ENCODE measurements at regions not wholly inside any gene's neighbourhood (a gene's known extent, or its start where the extent isn't known, plus 50 kb on each side); places are given as distances from the start of the nearest gene placed in this dataset.

- H3K9me3 ChIP-seq (replicated peaks in 1 of 2; ENCODE audit: control insufficient read depth in 1 of 2, insufficient read depth in 1 of 2, low read length in 2 of 2): no peaks in the 10 kb centered on the region
- Mint-ChIP-seq H3K36me3 (no peaks in the 10 kb centered on the region), H3K9me3 (peaks cover 0 to 3% (median 0%) of the 10 kb centered on the region in 7 donors), H3K27ac (no peak overlapping the region), H3K4me1 (no peaks in the 10 kb centered on the region), H3K4me3 (no peak overlapping the region), H3K27me3 (ENCODE audit: low read depth in 3 of 3) (peaks cover under 1 to 13% (median 7%) of the 10 kb centered on the region in 3 donors)
- no peaks in the 10 kb centered on the region for H3K79me2 ChIP-seq (ENCODE audit: insufficient read depth, low read length)
- H3K27me3 ChIP-seq (ENCODE audit: control insufficient read depth in 2 of 2, insufficient read depth in 2 of 2, low read length in 2 of 2): peaks cover 0 to 10% of the 10 kb centered on the region in 2 donors
- H2AFZ ChIP-seq (ENCODE audit: insufficient read depth, low read depth, low read length, poor library complexity, severe bottlenecking): no peak overlapping the region
- intact Hi-C loops (cut with micrococcal nuclease): no loop called here
- H3K4me2 ChIP-seq (replicated peaks; ENCODE audit: extremely low read depth, low read length, poor library complexity, severe bottlenecking): no peak overlapping the region
- no peaks in the 10 kb centered on the region for H3K36me3 ChIP-seq (replicated peaks in 1 of 2; ENCODE audit: control insufficient read depth in 1 of 2, insufficient read depth in 2 of 2, low read length in 2 of 2)
- no peak overlapping the region for H3K4me3 ChIP-seq (replicated peaks in 1 of 3; ENCODE audit: low read depth in 2 of 3, low read length in 3 of 3)
- H3K9ac ChIP-seq (ENCODE audit: insufficient read depth, low read length, poor library complexity, severe bottlenecking): no peak overlapping the region
- WGBS (ENCODE audit: insufficient coverage): 100% methylated on average over 1 of the region's 4 CpGs
- no peaks in the 10 kb centered on the region for H3K4me1 ChIP-seq (ENCODE audit: control insufficient read depth in 1 of 2, insufficient read depth in 2 of 2, low read length in 2 of 2)
- no peak for DNase-seq
- TF ChIP-seq CTCF (IDR thresholded peaks at IDR 0.05): no peak
- no peaks in the 10 kb centered on the region for H4K20me1 ChIP-seq (ENCODE audit: insufficient read depth, low read length)
- H3K27ac ChIP-seq (ENCODE audit: low read depth in 1 of 2, low read length in 2 of 2): no peak overlapping the region
Observed at GRCh38 chr1:224872832-224873433, 56.5 kb upstream of the DNAH14 start.

GRCh38 chr1:224873434-224874369, 55.8 kb upstream of the DNAH14 start:
- no peak for DNase-seq
- Histone ChIP-seq H3K4me1 (ENCODE audit: control insufficient read depth in 1 of 2, insufficient read depth in 2 of 2, low read length in 2 of 2) (no peaks in the 10 kb centered on the region), H3K4me3 (replicated peaks in 1 of 3; ENCODE audit: low read depth in 2 of 3, low read length in 3 of 3) (no peak overlapping the region), H3K4me2 (replicated peaks; ENCODE audit: extremely low read depth, low read length, poor library complexity, severe bottlenecking) (no peak overlapping the region), H3K9ac (ENCODE audit: insufficient read depth, low read length, poor library complexity, severe bottlenecking) (no peak overlapping the region), H3K9me3 (replicated peaks in 1 of 2; ENCODE audit: control insufficient read depth in 1 of 2, insufficient read depth in 1 of 2, low read length in 2 of 2) (no peaks in the 10 kb centered on the region), H4K20me1 (ENCODE audit: insufficient read depth, low read length) (no peaks in the 10 kb centered on the region), H3K27me3 (ENCODE audit: control insufficient read depth in 2 of 2, insufficient read depth in 2 of 2, low read length in 2 of 2) (peaks cover 0 to 10% of the 10 kb centered on the region in 2 donors), H2AFZ (ENCODE audit: insufficient read depth, low read depth, low read length, poor library complexity, severe bottlenecking) (no peak overlapping the region), H3K27ac (ENCODE audit: low read depth in 1 of 2, low read length in 2 of 2) (no peak overlapping the region), H3K79me2 (ENCODE audit: insufficient read depth, low read length) (no peaks in the 10 kb centered on the region), H3K36me3 (replicated peaks in 1 of 2; ENCODE audit: control insufficient read depth in 1 of 2, insufficient read depth in 2 of 2, low read length in 2 of 2) (no peaks in the 10 kb centered on the region)
- 71% methylated on average over 1 of the region's 3 CpGs for WGBS (ENCODE audit: insufficient coverage)
- no peaks in the 10 kb centered on the region for H3K4me1 Mint-ChIP-seq
- H3K36me3 Mint-ChIP-seq: no peaks in the 10 kb centered on the region
- intact Hi-C loops (cut with micrococcal nuclease): no loop called here
- no peak overlapping the region for H3K4me3 Mint-ChIP-seq
- H3K27ac Mint-ChIP-seq: no peak overlapping the region
- H3K9me3 Mint-ChIP-seq: peaks cover 0 to 3% (median 0%) of the 10 kb centered on the region in 7 donors
- TF ChIP-seq CTCF (IDR thresholded peaks at IDR 0.05): no peak
- peaks cover 2 to 12% (median 7%) of the 10 kb centered on the region in 3 donors for H3K27me3 Mint-ChIP-seq (ENCODE audit: low read depth in 3 of 3)

Measured in CD14-positive monocyte (primary cell).